Natural killer cell (primary cell): ENCODE measurements at regions not wholly inside any gene's neighbourhood (a gene's known extent, or its start where the extent isn't known, plus 50 kb on each side); places are given as distances from the start of the nearest gene placed in this dataset.

Experiments
- ATAC-seq, 3 donors: fragments of 150-1000 bp in 2 of 3; fragments of 200-7000 bp in 1 of 3; cut with Tn5 transposase; 1 replicate in 1 of 3; 2 replicates in 2 of 3; pipeline ENCODE4 v1.10.0; 2021; ENCODE audit warnings: mild to moderate bottlenecking in 2 of 3, moderate library complexity in 2 of 3
- DNase-seq, 2 donors: peaks; one replicate each; pipeline versions ENCODE4 v3.0.0 to v3.0.0-alpha.2; 2013 to 2021; ENCODE audit warnings: mixed read lengths in 1 of 2
- H3K27ac ChIP-seq: one replicate; pipeline ENCODE4 v1.5.1; 2013; ENCODE audit warnings: mild to moderate bottlenecking, low read length
- H3K27me3 ChIP-seq: one replicate; pipeline ENCODE4 v1.6.1; 2013; ENCODE audit warnings: low read length; ENCODE audit not compliant: control insufficient read depth, insufficient read depth
- H3K36me3 ChIP-seq: one replicate; pipeline ENCODE4 v1.6.1; 2013; ENCODE audit warnings: low read length; ENCODE audit not compliant: control insufficient read depth, insufficient read depth
- H3K4me1 ChIP-seq: one replicate; pipeline ENCODE4 v1.6.1; 2013; ENCODE audit warnings: low read length; ENCODE audit not compliant: control insufficient read depth, insufficient read depth
- H3K4me3 ChIP-seq: one replicate; pipeline ENCODE4 v1.5.1; 2013; ENCODE audit warnings: low read length
- H3K9me3 ChIP-seq: one replicate; pipeline ENCODE4 v1.6.1; 2013; ENCODE audit warnings: low read length; ENCODE audit not compliant: control insufficient read depth, insufficient read depth
- H3K27ac Mint-ChIP-seq, 2 donors: one replicate each; pipeline ENCODE4 v1.8.0; 2022; ENCODE audit warnings: mild to moderate bottlenecking in 2 of 2, mixed read lengths in 2 of 2, moderate library complexity in 1 of 2
- H3K27me3 Mint-ChIP-seq, 2 donors: one replicate each; pipeline ENCODE4 v1.8.0; 2022; ENCODE audit warnings: low read depth in 2 of 2, mixed read lengths in 2 of 2
- H3K36me3 Mint-ChIP-seq: one replicate; pipeline ENCODE4 v1.8.0; 2022; ENCODE audit warnings: mixed read lengths
- H3K4me1 Mint-ChIP-seq, 2 donors: one replicate each; pipeline ENCODE4 v1.8.0; 2022; ENCODE audit warnings: mixed read lengths in 2 of 2
- H3K4me3 Mint-ChIP-seq: one replicate; pipeline ENCODE4 v1.8.0; 2022; ENCODE audit warnings: mild to moderate bottlenecking, moderate library complexity, mixed read lengths
- H3K9me3 Mint-ChIP-seq, 2 donors: one replicate each; pipeline ENCODE4 v1.8.0; 2022; ENCODE audit warnings: mixed read lengths in 2 of 2
- WGBS: methylation state at CpG from one replicate; pipeline ENCODE4 v1.1.7; 2013; ENCODE audit warnings: missing lambda C conversion rate; ENCODE audit not compliant: insufficient coverage; 5-methylcytosine and 5-hydroxymethylcytosine counted together
- intact Hi-C: fragments of 100-400 bp; cut with micrococcal nuclease; formaldehyde crosslinking; loops from one replicate; pipeline ENCODE4 v1.14.2; 2022
- TF ChIP-seq, protein P1 (sequence below): fragments of 200-600 bp; IDR thresholded peaks from one replicate; pipeline ENCODE4 v1.8.0; 2022; ENCODE audit warnings: antibody characterized with exemption

DNA sequence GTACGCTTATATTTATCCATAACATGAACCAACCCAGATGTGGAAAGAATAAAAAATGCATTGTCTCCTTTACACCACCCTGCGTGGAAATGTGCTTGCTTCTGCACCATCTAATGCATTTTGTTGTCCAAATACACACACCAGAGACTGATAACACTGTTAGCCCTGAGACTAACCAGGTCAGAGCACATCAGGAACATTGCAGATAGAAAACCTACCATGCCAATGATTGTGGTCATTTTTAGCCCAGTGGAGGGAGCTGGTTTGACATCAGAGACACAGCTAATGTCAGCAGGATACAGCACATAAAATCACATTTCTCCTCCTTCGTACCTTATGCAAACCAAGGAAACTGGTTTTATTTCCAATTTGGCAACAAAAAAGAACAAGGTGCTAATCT, 528.7 kb downstream of the DOK5 start:
- intact Hi-C loops, result no loop called here
- TF ChIP-seq, protein P1, sequence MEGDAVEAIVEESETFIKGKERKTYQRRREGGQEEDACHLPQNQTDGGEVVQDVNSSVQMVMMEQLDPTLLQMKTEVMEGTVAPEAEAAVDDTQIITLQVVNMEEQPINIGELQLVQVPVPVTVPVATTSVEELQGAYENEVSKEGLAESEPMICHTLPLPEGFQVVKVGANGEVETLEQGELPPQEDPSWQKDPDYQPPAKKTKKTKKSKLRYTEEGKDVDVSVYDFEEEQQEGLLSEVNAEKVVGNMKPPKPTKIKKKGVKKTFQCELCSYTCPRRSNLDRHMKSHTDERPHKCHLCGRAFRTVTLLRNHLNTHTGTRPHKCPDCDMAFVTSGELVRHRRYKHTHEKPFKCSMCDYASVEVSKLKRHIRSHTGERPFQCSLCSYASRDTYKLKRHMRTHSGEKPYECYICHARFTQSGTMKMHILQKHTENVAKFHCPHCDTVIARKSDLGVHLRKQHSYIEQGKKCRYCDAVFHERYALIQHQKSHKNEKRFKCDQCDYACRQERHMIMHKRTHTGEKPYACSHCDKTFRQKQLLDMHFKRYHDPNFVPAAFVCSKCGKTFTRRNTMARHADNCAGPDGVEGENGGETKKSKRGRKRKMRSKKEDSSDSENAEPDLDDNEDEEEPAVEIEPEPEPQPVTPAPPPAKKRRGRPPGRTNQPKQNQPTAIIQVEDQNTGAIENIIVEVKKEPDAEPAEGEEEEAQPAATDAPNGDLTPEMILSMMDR, result no peak
- H3K9me3 Mint-ChIP-seq, result peaks cover 4 to 8% of the 10 kb centered on the region in 2 donors
- DNase-seq, result no peak
- Histone ChIP-seq H3K27me3 (no peaks in the 10 kb centered on the region), H3K36me3 (no peaks in the 10 kb centered on the region), H3K4me3 (no peak overlapping the region), H3K27ac (no peak overlapping the region), H3K9me3 (no peaks in the 10 kb centered on the region), H3K4me1 (no peaks in the 10 kb centered on the region)
- 84% methylated on average over 3 of the region's 3 CpGs for WGBS
- H3K27me3 Mint-ChIP-seq, result no peaks in the 10 kb centered on the region
- no peaks in the 10 kb centered on the region for H3K36me3 Mint-ChIP-seq
- no peak overlapping the region for H3K4me3 Mint-ChIP-seq
- ATAC-seq, result no peak
- no peaks in the 10 kb centered on the region for H3K4me1 Mint-ChIP-seq
- no peak overlapping the region for H3K27ac Mint-ChIP-seq

DNA sequence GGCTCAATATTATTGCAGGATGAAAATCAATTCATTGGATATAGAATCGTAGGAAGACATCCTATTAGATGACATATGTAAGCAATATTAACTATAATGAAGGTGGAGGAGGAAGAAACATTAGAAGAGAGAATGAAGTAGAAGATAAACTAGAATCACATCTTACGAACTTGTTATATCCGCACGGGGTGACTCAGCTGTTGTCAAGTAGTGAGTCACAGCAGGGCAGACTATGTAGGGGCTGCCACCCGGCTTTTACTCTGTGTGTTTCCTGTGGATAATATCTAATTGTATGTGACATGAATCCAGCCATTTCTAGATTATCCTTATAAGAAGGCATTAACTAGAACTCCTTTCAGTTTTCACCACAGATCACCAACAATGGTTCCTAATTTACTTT, 520.2 kb downstream of the DOK5 start:
- H3K4me1 ChIP-seq, result no peaks in the 10 kb centered on the region
- H3K9me3 ChIP-seq, result no peaks in the 10 kb centered on the region
- Mint-ChIP-seq H3K27ac (no peak overlapping the region), H3K36me3 (no peaks in the 10 kb centered on the region), H3K9me3 (peaks cover 5 to 6% of the 10 kb centered on the region in 2 donors), H3K4me3 (no peak overlapping the region), H3K4me1 (no peaks in the 10 kb centered on the region), H3K27me3 (no peaks in the 10 kb centered on the region)
- no peaks in the 10 kb centered on the region for H3K27me3 ChIP-seq
- ATAC-seq (no peak), DNase-seq (no peak)
- WGBS, result 81% methylated on average over 3 of the region's 5 CpGs
- TF ChIP-seq, protein P1, result no peak
- intact Hi-C loops, result no loop called here
- H3K4me3 ChIP-seq, result no peak overlapping the region
- H3K36me3 ChIP-seq, result no peaks in the 10 kb centered on the region
- no peak overlapping the region for H3K27ac ChIP-seq

DNA sequence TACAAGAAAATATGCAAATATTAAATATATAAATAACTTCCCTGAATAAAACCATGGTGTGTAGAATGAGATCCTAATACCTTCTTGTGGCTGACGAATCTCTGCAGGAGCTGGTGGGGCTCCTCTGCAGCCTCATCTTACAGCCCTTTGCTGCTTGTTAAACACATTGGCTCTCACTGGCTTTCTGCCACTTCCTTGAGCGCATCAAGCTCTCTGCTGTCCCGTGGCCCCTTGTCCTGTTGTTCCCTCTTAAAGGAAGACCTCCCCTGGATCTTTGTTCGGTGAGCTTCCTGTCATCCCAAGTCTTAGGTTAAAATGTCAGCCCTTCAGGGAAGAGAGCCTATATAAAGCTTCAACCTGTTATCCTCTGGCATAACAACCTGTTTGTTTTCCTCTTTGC, 519.6 kb downstream of the DOK5 start:
- Mint-ChIP-seq H3K27ac (no peak overlapping the region), H3K27me3 (no peaks in the 10 kb centered on the region), H3K4me3 (no peak overlapping the region), H3K4me1 (no peaks in the 10 kb centered on the region), H3K36me3 (no peaks in the 10 kb centered on the region), H3K9me3 (peaks cover 5 to 6% of the 10 kb centered on the region in 2 donors)
- Histone ChIP-seq H3K4me3 (no peak overlapping the region), H3K4me1 (no peaks in the 10 kb centered on the region), H3K27me3 (no peaks in the 10 kb centered on the region), H3K9me3 (no peaks in the 10 kb centered on the region), H3K36me3 (no peaks in the 10 kb centered on the region), H3K27ac (no peak overlapping the region)
- DNase-seq (no peak), ATAC-seq (no peak)
- intact Hi-C loops, result no loop called here
- 54% methylated on average over 4 of the region's 4 CpGs for WGBS
- TF ChIP-seq, protein P1, result no peak

DNA sequence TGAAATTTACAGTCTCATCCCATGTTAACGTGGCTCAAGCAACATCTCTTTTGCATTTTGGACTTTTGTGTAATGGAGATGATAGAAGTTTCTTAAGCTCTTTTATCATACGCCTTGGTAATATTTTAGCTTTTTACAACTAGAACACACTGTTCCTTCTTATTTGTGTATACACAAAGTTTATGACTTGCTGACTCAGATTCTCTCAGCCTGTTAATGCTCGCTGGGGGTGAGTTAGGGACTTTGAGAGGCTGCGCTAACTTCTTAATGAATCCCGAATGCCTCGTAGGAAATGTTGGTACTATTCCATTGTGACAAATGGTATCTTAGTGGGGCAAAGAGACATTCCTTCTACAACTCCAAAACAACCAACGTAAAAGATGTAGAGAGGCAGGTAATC, 509.7 kb downstream of the DOK5 start:
- Histone ChIP-seq H3K4me3 (no peak overlapping the region), H3K9me3 (no peaks in the 10 kb centered on the region), H3K4me1 (no peaks in the 10 kb centered on the region), H3K36me3 (no peaks in the 10 kb centered on the region), H3K27me3 (no peaks in the 10 kb centered on the region), H3K27ac (no peak overlapping the region)
- Mint-ChIP-seq H3K27ac (no peak overlapping the region), H3K27me3 (no peaks in the 10 kb centered on the region), H3K4me3 (no peak overlapping the region), H3K36me3 (no peaks in the 10 kb centered on the region), H3K9me3 (no peaks in the 10 kb centered on the region), H3K4me1 (no peaks in the 10 kb centered on the region)
- intact Hi-C loops, result no loop called here
- ATAC-seq, result no peak
- no peak for DNase-seq
- WGBS, result 86% methylated on average over 4 of the region's 7 CpGs
- TF ChIP-seq, protein P1, result no peak
